Fibroblast of skin of right quadriceps (primary cell): ENCODE measurements at regions not wholly inside any gene's neighbourhood (a gene's known extent, or its start where the extent isn't known, plus 50 kb on each side); places are given as distances from the start of the nearest gene placed in this dataset.
A peak's percentile ranks its signal among the peaks of the same experiment; 100 is the strongest.

Experiments used
- DNase-seq: peaks from one replicate; pipeline ENCODE4 v3.0.0-alpha.2; 2013

DNA sequence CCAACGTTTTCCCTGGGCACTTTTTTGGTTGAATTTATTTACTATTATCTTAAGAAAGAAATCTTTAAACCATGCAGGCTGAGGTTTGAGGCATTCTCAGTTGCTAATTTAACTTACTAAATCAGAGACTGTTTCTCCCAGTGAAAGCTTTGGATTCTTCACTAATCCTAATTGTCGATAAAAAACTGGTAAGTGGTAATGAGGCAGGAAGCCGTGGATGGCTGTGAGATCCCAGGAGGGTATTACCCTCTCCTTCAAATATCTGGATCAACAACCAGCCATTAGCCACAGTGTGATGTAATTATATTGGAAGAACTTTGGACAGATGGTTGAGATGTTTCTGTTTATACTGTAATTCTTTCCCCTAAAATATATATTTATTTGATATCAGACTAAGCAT, 485.0 kb downstream of the DISC1 start:
- DNase-seq = peak; percentile 73

DNA sequence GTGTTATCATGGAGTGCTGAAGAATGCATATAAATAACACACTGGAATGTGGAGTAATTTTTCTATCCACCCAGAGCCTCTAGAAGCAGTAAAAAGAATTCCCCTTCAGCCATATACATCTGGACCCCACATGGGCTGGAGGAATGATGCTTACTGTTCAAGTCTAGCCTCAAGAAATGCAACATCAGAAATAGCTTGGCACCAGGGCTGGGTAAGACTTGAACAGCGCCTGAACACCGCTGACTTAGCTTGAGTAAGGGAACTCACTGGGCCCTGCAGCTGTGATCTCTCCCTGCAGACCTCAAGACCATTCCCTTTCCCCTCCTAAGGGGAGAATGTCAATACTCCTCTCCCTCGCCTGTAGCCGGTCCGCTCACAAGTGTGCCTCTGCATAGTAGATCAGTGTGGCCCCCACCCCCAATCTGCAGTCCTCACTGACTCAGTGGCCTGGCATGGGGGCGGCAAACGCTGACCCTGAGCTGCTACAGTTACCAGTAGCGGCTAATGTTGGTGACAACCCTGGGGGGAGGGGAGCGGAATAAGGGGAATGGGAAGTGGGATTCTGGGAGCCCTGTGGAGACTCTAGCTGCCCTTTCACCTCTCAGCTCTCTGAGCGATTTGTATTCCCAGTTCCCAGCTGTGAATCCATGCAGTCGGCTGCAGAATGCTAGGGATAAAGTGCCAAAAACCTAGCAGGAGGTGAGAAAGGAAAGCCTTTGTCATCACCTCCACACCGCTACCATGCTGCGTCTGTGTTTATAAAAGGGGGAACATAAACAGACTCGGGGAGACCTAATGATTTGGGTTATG, 483.9 kb downstream of the DISC1 start:
- DNase-seq = peak; percentile 96

DNA sequence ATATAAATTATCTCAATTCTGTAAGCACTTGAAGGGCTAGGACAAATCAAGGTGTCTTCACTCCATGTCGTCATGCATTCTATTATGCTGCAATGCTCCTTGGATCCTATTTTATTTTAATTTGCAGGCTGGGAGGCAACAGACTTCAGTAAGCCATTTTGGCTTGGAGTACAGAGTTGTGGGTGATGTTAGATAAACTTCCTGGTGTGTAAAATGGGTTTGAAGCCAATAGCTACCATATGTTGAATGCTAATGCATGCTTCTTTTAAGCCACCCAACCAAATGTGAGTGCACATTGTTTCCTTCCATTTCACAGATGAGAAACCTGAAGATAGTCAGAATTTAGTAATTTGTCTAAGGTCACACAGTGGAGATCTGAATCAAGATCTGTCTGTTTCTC, 482.8 kb downstream of the DISC1 start:
- no peak for DNase-seq

DNA sequence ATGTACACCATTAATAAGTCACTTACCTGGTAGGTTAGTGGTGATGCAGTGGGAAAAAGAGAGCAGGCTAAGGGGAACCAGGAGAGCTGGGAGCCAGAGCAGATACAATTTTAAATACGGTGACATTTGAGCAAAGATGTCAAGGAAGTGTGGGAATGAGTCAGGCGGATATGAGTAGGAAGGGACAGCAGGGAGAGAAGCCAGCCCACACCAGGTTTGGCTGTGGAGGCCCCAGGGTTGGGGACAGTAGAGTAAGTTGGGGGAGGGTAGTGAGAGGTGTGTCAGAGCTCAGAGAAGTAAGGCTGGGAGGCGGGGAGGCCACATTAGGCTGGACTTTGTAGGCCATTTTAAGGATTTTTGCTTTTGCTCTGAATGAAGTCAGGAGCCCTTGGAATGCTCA, 482.0 kb downstream of the DISC1 start:
- DNase-seq = no peak

DNA sequence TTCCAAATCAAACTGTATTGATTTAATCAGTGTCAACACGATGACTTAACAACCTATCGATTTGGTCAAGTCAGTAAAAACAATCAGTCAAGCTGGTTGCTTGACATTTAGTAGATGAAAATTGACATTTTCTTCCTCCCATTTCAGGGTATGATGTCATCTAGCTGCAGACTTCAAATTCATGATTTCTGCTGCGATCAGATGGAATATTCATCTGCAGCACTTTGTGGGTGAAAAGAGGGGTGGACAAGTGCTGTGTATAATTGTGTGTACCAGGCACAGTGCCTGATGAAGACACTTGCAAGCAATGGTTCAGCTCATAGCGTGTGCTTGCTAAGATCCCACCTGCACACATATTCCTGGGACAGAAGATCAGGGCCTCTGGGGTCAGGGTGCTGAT, 479.8 kb downstream of the DISC1 start:
- DNase-seq = no peak

DNA sequence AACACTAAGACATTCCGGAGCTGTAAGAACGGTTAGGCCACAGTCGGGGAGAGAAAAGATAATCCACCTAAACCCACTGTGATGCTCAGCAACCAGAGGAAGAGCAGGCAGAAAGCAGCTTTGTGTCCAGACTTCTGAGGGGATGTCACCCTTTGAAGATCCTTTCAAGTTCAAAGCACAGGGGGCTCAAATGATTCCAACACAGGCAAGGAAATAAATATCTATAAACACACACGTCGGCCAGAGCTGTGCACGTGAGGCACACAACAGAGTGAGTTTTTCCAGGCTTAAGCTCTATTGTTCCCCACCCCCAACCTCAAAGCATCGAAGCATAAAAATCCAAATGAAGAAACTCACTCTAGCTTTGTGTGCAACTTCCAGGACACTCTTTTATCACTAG, 479.0 kb downstream of the DISC1 start:
- DNase-seq = no peak

DNA sequence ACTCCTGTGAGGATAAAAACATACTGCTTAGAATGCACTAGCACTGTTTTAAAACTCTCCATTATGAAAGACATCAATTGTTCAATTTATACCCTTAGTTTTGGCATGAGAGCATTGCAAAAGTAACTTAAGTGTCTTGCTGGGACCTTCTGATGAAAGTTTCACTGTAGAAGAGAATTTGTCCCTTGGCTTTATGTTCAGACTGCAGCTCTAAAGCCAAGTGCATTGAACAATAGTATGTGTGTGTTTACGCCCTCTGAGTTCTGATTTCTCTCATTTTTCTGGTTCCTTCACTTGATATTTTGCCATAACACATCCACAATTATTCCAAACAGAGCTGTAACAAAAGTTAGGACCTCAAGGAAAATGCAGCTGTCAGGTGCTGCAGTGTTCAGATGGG, 474.6 kb downstream of the DISC1 start:
- no peak for DNase-seq

DNA sequence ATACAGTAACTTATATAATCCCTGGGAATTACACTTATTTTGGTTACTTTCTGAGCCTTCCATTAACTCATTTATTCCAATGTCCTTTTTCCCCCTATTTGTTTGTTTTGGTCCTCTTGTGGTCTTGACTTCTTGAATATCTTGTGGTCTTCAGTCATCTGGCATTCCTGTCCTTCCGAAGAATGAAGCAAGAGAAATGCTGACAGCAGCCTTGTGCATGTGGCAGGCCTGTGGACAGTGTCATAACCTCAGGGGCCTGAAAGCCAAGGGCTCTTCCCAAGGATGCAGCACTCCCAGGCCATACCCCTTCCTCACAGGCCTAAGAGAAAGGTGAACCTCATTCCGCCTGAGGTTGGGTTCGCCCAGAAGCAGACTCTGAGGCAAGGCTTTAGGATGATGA, 470.2 kb downstream of the DISC1 start:
- DNase-seq = no peak
